ENCODE measurements at regions not wholly inside any gene's neighbourhood (a gene's known extent, or its start where the extent isn't known, plus 50 kb on each side); places are given as distances from the start of the nearest gene placed in this dataset.
"Not testable (repeated sequence)": the region's sequence is repeated elsewhere in the genome, so short reads cannot be mapped to it uniquely, and the experiment has no call there.

DNA sequence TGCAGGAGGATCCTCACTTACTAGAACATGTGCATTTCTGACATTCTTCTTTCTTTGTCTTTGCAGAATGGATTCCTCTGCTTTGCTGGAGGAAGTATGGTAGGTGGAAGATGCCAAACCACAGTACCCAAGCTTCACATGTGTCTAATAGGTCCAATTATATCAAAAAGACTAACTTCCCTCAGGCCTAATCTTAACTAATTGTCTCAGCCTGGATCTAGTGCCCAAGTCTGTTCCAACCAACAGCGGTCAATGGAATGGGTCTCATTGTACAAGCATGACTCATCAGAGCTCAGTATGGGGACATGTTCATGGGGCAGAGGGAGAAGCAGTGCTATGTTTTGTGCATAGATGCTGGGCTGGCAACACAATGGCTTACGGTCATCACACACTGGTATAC, 81.6 kb upstream of the CSNK1A1L start:
- H3K4me3 ChIP-seq (ENCODE audit: low read length), result no peak overlapping the region
- no peak for DNase-seq
- no peak for ATAC-seq
- H3K36me3 Mint-ChIP-seq, result peaks cover 0 to 3% (median 0%) of the 10 kb centered on the region in 5 donors
- intact Hi-C loops (cut with micrococcal nuclease), result no loop called here
- POLR2A ChIA-PET, result no interaction called here
- CTCF ChIA-PET, result interaction anchor here (0.9 kb wide), 1 partner anchor 11 kb away, joined by 4 read pairs; no protein-coding TSS in a partner anchor
- no peak overlapping the region for H3K4me3 Mint-ChIP-seq
- H3K27ac ChIP-seq (ENCODE audit: low read depth, low read length), result no peak overlapping the region
- no peaks in the 10 kb centered on the region for H3K27me3 ChIP-seq (ENCODE audit: control insufficient read depth in 2 of 2, insufficient read depth in 2 of 2, low read length in 2 of 2)
- H3K9me3 Mint-ChIP-seq, result peaks cover 2 to 21% (median 6%) of the 10 kb centered on the region in 11 donors
- no peak overlapping the region for H3K27ac Mint-ChIP-seq
- H3K4me1 ChIP-seq (ENCODE audit: control insufficient read depth in 2 of 2, insufficient read depth in 2 of 2, low read length in 2 of 2), result no peaks in the 10 kb centered on the region
- peaks cover 0 to 5% (median 0%) of the 10 kb centered on the region in 5 donors for H3K27me3 Mint-ChIP-seq
- no peaks in the 10 kb centered on the region for H3K9me3 ChIP-seq (ENCODE audit: control insufficient read depth in 2 of 3, low read length in 3 of 3)
- no peaks in the 10 kb centered on the region for H3K36me3 ChIP-seq (ENCODE audit: control insufficient read depth in 2 of 3, insufficient read depth in 3 of 3, low read length in 3 of 3)
- H3K4me1 Mint-ChIP-seq, result no peaks in the 10 kb centered on the region

DNA sequence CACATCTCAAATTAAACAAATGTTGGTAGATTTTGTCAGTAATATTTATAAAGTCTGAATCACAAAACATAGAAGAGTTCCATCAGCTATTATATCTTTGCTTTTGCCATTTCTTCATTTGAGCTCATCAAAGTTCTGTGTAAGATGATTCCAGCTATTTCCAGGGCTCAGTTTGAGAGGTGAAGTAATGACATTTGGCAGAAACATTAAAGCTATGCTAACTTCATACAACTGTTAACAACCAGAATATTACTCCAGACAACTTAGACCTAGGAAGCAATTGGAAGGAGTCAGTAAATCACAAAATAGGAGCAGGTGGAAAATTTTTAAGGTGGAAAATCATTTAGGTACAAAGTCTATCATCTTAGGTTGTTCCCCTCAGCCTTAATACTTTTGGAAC, 76.2 kb upstream of the CSNK1A1L start:
- Histone ChIP-seq H3K36me3 (ENCODE audit: control insufficient read depth in 2 of 3, insufficient read depth in 3 of 3, low read length in 3 of 3) (no peaks in the 10 kb centered on the region), H3K4me1 (ENCODE audit: control insufficient read depth in 2 of 2, insufficient read depth in 2 of 2, low read length in 2 of 2) (no peaks in the 10 kb centered on the region), H3K4me3 (ENCODE audit: low read length) (no peak overlapping the region), H3K9me3 (ENCODE audit: control insufficient read depth in 2 of 3, low read length in 3 of 3) (no peaks in the 10 kb centered on the region), H3K27ac (ENCODE audit: low read depth, low read length) (no peak overlapping the region), H3K27me3 (ENCODE audit: control insufficient read depth in 2 of 2, insufficient read depth in 2 of 2, low read length in 2 of 2) (no peaks in the 10 kb centered on the region)
- intact Hi-C loops (cut with micrococcal nuclease), result no loop called here
- Mint-ChIP-seq H3K27me3 (peaks cover 0 to 11% (median 8%) of the 10 kb centered on the region in 5 donors), H3K36me3 (no peaks in the 10 kb centered on the region), H3K4me1 (no peaks in the 10 kb centered on the region), H3K27ac (no peak overlapping the region), H3K4me3 (no peak overlapping the region), H3K9me3 (peaks cover 0 to 12% (median 3%) of the 10 kb centered on the region in 11 donors)
- ChIA-PET POLR2A (no interaction called here), CTCF (no interaction called here)
- ATAC-seq (no peak), DNase-seq (no peak)

DNA sequence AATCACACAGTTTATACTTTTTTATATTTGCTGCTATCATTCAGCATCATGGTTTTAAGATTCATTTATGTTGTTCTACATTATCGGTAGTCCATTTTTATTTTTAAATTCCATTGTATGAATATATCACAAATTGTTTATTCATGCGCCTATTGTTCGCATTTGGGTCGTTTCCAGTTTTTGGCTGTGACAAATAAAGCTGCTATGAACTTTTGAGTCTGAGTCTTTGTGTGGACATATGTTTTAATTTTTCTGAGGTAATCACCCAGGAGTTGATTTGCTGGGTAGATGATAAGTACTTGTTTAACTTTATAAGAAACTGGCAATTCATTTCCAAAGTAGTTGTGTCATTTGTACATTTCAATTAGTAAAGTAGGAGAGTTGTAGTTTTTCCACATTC, 74.2 kb upstream of the CSNK1A1L start:
- no peak overlapping the region for H3K4me3 ChIP-seq (ENCODE audit: low read length)
- no peaks in the 10 kb centered on the region for H3K4me1 ChIP-seq (ENCODE audit: control insufficient read depth in 2 of 2, insufficient read depth in 2 of 2, low read length in 2 of 2)
- Mint-ChIP-seq H3K4me1 (no peaks in the 10 kb centered on the region), H3K27ac (no peak overlapping the region), H3K9me3 (peaks cover 0 to 5% (median 0%) of the 10 kb centered on the region in 11 donors), H3K4me3 (no peak overlapping the region), H3K36me3 (no peaks in the 10 kb centered on the region), H3K27me3 (peaks cover 0 to 11% (median 8%) of the 10 kb centered on the region in 5 donors)
- H3K9me3 ChIP-seq (ENCODE audit: control insufficient read depth in 2 of 3, low read length in 3 of 3), result no peaks in the 10 kb centered on the region
- CTCF ChIA-PET, result no interaction called here
- no peak for ATAC-seq
- H3K27ac ChIP-seq (ENCODE audit: low read depth, low read length), result no peak overlapping the region
- no peak for DNase-seq
- POLR2A ChIA-PET, result no interaction called here
- intact Hi-C loops (cut with micrococcal nuclease), result no loop called here
- H3K36me3 ChIP-seq (ENCODE audit: control insufficient read depth in 2 of 3, insufficient read depth in 3 of 3, low read length in 3 of 3), result no peaks in the 10 kb centered on the region
- H3K27me3 ChIP-seq (ENCODE audit: control insufficient read depth in 2 of 2, insufficient read depth in 2 of 2, low read length in 2 of 2), result no peaks in the 10 kb centered on the region

DNA sequence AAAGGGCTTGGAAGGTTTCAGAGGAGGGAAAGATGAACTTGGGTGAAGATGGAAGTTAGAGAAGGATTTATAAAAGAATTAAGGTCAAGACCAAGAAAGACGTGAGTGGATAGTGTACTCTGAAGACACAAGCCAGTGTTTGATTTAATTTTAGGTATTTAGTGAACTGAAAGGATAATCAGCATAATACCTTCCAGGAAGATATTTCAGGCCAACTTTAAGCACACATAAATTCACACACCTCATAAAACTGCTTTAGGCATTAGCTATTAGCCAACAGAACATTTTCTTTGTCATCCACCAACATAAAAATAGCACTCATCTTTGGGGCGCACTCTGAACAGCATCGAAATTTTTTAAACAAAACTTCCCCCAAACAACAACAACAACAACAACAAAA, 71.7 kb upstream of the CSNK1A1L start:
- no peaks in the 10 kb centered on the region for H3K9me3 ChIP-seq (ENCODE audit: control insufficient read depth in 2 of 3, low read length in 3 of 3)
- H3K27me3 Mint-ChIP-seq, result peaks cover 0 to 16% (median 5%) of the 10 kb centered on the region in 5 donors
- intact Hi-C loops (cut with micrococcal nuclease), result no loop called here
- no peaks in the 10 kb centered on the region for H3K27me3 ChIP-seq (ENCODE audit: control insufficient read depth in 2 of 2, insufficient read depth in 2 of 2, low read length in 2 of 2)
- ATAC-seq, result no peak
- no peaks in the 10 kb centered on the region for H3K36me3 Mint-ChIP-seq
- ChIA-PET CTCF (no interaction called here), POLR2A (no interaction called here)
- H3K36me3 ChIP-seq (ENCODE audit: control insufficient read depth in 2 of 3, insufficient read depth in 3 of 3, low read length in 3 of 3), result no peaks in the 10 kb centered on the region
- peaks cover 0 to 5% (median 0%) of the 10 kb centered on the region in 11 donors for H3K9me3 Mint-ChIP-seq
- no peak for DNase-seq
- no peak overlapping the region for H3K4me3 ChIP-seq (ENCODE audit: low read length)
- H3K27ac Mint-ChIP-seq, result no peak overlapping the region
- no peak overlapping the region for H3K27ac ChIP-seq (ENCODE audit: low read depth, low read length)
- H3K4me3 Mint-ChIP-seq, result no peak overlapping the region
- H3K4me1 Mint-ChIP-seq, result no peaks in the 10 kb centered on the region
- H3K4me1 ChIP-seq (ENCODE audit: control insufficient read depth in 2 of 2, insufficient read depth in 2 of 2, low read length in 2 of 2), result no peaks in the 10 kb centered on the region

DNA sequence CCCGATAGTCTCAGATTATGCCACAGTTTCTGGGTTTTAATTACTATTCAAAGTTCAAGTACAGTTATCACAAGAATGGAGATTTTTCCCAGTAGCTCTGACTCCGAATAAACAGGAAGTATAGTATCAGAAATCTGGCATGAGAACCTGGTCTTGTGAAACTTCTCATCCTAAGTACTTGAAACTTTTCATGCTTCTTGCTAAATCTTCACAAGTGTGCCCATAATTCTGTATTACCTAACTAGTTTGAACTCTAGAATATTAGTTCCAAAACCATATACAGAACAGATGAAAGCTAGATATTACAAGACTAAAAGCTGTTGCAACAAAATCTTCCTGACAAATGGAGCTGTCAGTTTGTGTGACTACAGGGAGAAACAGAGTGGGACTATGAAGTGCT, 70.5 kb upstream of the CSNK1A1L start:
- Mint-ChIP-seq H3K9me3 (peaks cover 0 to 5% (median 0%) of the 10 kb centered on the region in 11 donors), H3K4me3 (no peak overlapping the region), H3K36me3 (no peaks in the 10 kb centered on the region), H3K4me1 (no peaks in the 10 kb centered on the region), H3K27me3 (peaks cover 0 to 16% (median 5%) of the 10 kb centered on the region in 5 donors), H3K27ac (no peak overlapping the region)
- Histone ChIP-seq H3K9me3 (ENCODE audit: control insufficient read depth in 2 of 3, low read length in 3 of 3) (no peaks in the 10 kb centered on the region), H3K4me3 (ENCODE audit: low read length) (no peak overlapping the region), H3K4me1 (ENCODE audit: control insufficient read depth in 2 of 2, insufficient read depth in 2 of 2, low read length in 2 of 2) (no peaks in the 10 kb centered on the region), H3K27ac (ENCODE audit: low read depth, low read length) (no peak overlapping the region), H3K27me3 (ENCODE audit: control insufficient read depth in 2 of 2, insufficient read depth in 2 of 2, low read length in 2 of 2) (no peaks in the 10 kb centered on the region), H3K36me3 (ENCODE audit: control insufficient read depth in 2 of 3, insufficient read depth in 3 of 3, low read length in 3 of 3) (no peaks in the 10 kb centered on the region)
- CTCF ChIA-PET, result interaction anchor here (1.1 kb wide), 1 partner anchor 12 kb away, joined by 4 read pairs; no protein-coding TSS in a partner anchor
- intact Hi-C loops (cut with micrococcal nuclease), result no loop called here
- POLR2A ChIA-PET, result no interaction called here
- DNase-seq, result no peak
- no peak for ATAC-seq

DNA sequence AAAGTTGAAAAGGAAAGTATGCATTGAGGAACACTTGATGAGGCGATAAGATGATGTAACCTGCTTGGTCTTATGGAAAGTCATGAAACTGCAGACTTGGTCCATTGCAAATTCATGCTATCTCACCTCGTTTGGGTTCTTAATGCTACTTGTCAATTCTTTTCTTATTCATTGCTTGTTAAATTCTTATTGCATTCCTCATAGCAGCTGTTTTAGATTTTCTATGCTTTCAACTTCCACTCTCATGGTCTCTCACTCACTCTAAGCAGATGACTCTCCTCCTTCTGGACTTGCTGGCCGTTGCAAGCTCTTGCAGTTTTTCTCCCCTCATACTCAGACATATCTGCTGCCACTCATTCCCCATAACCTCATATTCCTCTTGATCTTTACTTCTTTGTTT, 67.8 kb upstream of the CSNK1A1L start:
- ATAC-seq (no peak), DNase-seq (no peak)
- Mint-ChIP-seq H3K36me3 (no peaks in the 10 kb centered on the region), H3K27me3 (peaks cover 0 to 10% (median 0%) of the 10 kb centered on the region in 5 donors), H3K9me3 (peaks cover 0 to 5% (median 0%) of the 10 kb centered on the region in 11 donors), H3K4me3 (no peak overlapping the region), H3K4me1 (no peaks in the 10 kb centered on the region), H3K27ac (no peak overlapping the region)
- Histone ChIP-seq H3K9me3 (ENCODE audit: control insufficient read depth in 2 of 3, low read length in 3 of 3) (no peaks in the 10 kb centered on the region), H3K4me1 (ENCODE audit: control insufficient read depth in 2 of 2, insufficient read depth in 2 of 2, low read length in 2 of 2) (no peaks in the 10 kb centered on the region), H3K36me3 (ENCODE audit: control insufficient read depth in 2 of 3, insufficient read depth in 3 of 3, low read length in 3 of 3) (no peaks in the 10 kb centered on the region), H3K27ac (ENCODE audit: low read depth, low read length) (no peak overlapping the region), H3K27me3 (ENCODE audit: control insufficient read depth in 2 of 2, insufficient read depth in 2 of 2, low read length in 2 of 2) (no peaks in the 10 kb centered on the region), H3K4me3 (ENCODE audit: low read length) (no peak overlapping the region)
- POLR2A ChIA-PET, result no interaction called here
- intact Hi-C loops (cut with micrococcal nuclease), result no loop called here
- CTCF ChIA-PET, result no interaction called here

DNA sequence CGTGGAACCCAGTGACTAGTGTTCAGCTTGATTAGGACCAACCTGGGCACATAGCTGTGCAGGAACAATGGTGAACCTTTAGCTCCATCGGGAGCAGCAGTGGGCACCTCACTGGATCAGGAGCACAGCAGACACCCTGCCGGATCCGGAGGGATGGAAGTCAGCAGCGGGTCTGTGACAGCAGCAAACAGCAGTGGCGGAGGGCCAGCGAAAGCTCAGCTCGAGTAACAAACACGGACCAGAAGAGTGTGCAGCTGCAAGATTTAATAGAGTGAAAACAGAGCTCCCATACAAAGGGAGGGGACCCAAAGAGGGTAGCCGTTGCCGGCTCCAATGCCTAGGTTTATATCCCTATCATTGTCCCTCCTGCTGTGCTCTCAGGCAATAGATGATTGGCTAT, 66.8 kb upstream of the CSNK1A1L start:
- H3K9me3 ChIP-seq (ENCODE audit: control insufficient read depth in 2 of 3, low read length in 3 of 3); ATAC-seq; H3K36me3 Mint-ChIP-seq; H3K4me1 Mint-ChIP-seq; CTCF ChIA-PET; POLR2A ChIA-PET; H3K4me3 ChIP-seq (ENCODE audit: low read length); H3K36me3 ChIP-seq (ENCODE audit: control insufficient read depth in 2 of 3, insufficient read depth in 3 of 3, low read length in 3 of 3); H3K9me3 Mint-ChIP-seq; intact Hi-C loops (cut with micrococcal nuclease); H3K27ac ChIP-seq (ENCODE audit: low read depth, low read length); H3K27me3 ChIP-seq (ENCODE audit: control insufficient read depth in 2 of 2, insufficient read depth in 2 of 2, low read length in 2 of 2); H3K27ac Mint-ChIP-seq; H3K4me1 ChIP-seq (ENCODE audit: control insufficient read depth in 2 of 2, insufficient read depth in 2 of 2, low read length in 2 of 2); DNase-seq; H3K4me3 Mint-ChIP-seq: not testable (repeated sequence)
- peaks cover 0 to 15% (median 0%) of the 10 kb centered on the region in 5 donors for H3K27me3 Mint-ChIP-seq

All from naive thymus-derived CD4-positive, alpha-beta T cell (primary cell).